ENCODE measurements at regions not wholly inside any gene's neighbourhood (a gene's known extent, or its start where the extent isn't known, plus 50 kb on each side); places are given as distances from the start of the nearest gene placed in this dataset.

DNA sequence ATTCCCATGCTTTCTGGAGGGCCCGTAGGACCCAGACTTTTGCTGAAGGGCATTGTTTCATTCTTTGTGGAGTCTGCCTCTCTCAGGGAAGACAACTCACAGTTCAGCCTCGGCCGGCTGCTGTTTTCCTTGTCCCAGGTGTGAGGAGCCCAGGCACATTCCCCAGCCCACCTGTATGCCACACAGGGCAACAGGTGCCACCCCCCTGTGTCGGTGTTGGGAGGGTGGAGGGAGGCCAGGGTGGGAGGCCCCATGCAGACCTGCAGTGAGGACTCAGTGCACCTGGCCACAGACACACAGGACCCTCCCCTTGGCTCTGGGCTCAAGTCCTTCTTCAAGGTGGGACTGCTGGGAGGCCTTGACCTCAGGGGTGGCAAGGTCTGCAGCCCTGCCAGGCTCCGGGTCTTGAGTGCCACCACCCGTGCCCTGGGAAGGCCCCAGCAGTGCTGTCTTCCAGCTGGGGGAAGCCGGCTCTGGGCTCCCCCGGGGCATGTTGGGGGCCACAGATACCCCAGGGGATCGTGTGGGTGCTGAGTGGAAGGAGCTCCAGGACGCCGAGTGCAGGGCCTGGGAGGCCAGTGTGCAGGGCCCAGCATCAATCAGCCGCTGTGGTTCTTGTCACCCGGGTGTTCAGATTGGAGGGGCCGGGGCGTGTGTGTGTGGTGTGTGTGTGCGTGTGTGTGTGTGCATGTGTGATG, 1286.1 kb downstream of the BRD1 start:
- no peak for DNase-seq (ENCODE audit: low read depth)
- TF ChIP-seq, protein P1, sequence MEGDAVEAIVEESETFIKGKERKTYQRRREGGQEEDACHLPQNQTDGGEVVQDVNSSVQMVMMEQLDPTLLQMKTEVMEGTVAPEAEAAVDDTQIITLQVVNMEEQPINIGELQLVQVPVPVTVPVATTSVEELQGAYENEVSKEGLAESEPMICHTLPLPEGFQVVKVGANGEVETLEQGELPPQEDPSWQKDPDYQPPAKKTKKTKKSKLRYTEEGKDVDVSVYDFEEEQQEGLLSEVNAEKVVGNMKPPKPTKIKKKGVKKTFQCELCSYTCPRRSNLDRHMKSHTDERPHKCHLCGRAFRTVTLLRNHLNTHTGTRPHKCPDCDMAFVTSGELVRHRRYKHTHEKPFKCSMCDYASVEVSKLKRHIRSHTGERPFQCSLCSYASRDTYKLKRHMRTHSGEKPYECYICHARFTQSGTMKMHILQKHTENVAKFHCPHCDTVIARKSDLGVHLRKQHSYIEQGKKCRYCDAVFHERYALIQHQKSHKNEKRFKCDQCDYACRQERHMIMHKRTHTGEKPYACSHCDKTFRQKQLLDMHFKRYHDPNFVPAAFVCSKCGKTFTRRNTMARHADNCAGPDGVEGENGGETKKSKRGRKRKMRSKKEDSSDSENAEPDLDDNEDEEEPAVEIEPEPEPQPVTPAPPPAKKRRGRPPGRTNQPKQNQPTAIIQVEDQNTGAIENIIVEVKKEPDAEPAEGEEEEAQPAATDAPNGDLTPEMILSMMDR (IDR thresholded peaks at IDR 0.05; ENCODE audit: insufficient read depth, low read depth, low read length, missing control alignments), result no peak

DNA sequence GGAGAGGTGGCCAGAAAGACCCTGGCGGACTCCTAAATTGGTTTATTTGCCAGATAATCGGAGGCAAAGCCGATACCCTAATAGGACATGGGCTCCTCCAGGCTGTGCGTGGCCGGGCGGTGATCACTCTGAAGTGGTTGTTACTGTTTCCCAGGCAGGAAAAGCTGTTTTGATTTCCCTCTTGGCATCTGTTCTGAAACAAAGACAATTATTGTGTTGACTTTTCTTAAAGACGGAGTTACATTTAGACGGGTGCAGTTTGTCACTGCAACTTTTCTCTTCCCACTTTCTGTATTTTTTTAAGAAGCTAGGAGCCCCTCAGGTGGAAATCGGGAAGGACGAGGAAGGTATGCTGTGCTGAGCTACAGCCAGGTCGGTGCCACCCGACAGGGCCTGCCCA, 1288.4 kb downstream of the BRD1 start:
- no peak for DNase-seq (ENCODE audit: low read depth)
- TF ChIP-seq, protein P1 (IDR thresholded peaks at IDR 0.05; ENCODE audit: insufficient read depth, low read depth, low read length, missing control alignments), result no peak
- H3K4me3 ChIP-seq (ENCODE audit: low read length), result no peak overlapping the region

More for the DNA sequence above, 1286.1 kb downstream of the BRD1 start:
- no peak overlapping the region for H3K4me3 ChIP-seq (ENCODE audit: low read length)

DNA sequence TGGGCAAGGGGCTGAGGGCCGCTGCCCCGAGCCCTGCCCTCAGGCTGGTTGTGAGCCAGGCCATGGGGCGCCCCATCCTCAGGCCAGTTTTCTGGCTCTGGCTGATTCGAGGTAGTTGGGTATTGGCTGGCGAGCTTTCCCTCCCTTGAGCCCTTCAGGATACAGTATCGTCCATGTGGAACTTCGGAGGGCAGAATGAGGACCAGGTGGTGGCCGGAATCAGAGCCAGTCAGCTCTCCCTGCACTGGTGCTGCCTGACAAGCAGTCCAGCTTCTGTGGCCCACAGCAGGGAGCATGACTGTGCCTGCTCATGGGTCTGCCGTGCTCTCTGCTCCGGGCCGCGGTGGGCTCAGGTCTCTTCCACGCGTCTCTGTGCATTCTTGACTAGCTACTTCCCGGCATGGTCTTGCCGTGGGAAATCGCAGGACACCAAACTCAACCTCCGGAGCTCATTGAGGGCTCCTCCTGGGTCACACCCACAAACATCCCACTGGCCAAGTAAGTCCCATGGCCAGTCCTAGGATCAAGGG, 1289.3 kb downstream of the BRD1 start:
- no peak overlapping the region for H3K4me3 ChIP-seq (ENCODE audit: low read length)
- no peak for DNase-seq (ENCODE audit: low read depth)
- TF ChIP-seq, protein P1 (IDR thresholded peaks at IDR 0.05; ENCODE audit: insufficient read depth, low read depth, low read length, missing control alignments), result no peak

DNA sequence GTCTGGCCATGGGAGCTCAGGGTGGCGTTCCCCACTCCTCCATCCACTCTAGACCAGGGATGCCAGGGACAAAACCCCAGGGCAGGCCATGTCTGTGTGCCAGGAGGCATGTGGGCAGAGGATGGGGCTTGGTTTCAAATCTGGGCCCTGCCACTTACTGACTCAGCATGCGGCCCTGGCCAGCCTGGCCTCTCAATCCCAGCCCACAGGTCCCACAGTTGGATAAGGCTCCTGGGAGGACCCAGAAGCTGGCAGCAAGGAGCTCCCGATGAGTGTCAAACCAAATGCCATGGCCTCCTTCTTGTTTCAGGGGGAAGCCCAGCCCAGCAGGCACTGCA, 1290.4 kb downstream of the BRD1 start:
- no peak for DNase-seq (ENCODE audit: low read depth)
- H3K4me3 ChIP-seq (ENCODE audit: low read length), result no peak overlapping the region
- TF ChIP-seq, protein P1 (IDR thresholded peaks at IDR 0.05; ENCODE audit: insufficient read depth, low read depth, low read length, missing control alignments), result no peak

DNA sequence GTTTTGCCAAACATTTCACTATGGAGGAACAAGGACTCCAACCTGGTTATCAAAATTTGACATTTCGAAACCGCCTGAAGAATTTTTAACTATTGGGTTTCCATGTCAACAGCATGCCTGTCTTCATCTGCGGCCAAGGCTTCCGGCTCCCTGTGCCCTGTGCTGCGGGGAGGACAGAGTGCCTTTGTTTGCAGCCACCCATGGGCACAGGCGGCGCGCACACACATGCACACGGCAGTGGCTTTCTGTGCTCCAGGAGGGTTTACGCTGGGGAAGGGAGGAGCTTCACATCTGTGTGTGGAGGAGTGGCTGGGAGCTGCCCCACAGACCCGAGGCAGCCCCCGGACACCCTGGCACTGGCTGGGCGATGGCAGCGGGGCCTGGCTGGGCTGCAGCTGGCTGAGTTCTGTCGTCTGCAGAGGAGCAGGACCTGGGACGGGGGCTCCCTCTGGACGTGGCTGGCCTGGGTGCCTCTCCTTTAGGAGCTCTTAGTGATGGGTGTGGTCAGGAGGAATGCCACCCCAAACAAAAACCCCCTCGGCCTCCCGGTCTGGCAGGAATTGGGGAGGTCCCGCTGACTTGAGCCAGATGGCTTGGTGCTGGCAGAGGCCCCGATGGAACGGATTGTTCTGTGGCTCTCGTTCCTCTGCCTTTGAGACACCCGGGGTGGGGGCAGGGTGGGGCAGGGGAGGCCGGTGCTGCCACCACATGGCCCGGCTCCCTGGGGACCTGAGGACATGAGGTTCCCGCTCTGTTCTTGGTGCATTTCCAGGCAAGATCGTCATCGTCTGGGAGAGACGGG, 1290.9 kb downstream of the BRD1 start:
- DNase-seq (ENCODE audit: low read depth), result no peak
- H3K4me3 ChIP-seq (ENCODE audit: low read length), result no peak overlapping the region
- TF ChIP-seq, protein P1 (IDR thresholded peaks at IDR 0.05; ENCODE audit: insufficient read depth, low read depth, low read length, missing control alignments), result no peak

DNA sequence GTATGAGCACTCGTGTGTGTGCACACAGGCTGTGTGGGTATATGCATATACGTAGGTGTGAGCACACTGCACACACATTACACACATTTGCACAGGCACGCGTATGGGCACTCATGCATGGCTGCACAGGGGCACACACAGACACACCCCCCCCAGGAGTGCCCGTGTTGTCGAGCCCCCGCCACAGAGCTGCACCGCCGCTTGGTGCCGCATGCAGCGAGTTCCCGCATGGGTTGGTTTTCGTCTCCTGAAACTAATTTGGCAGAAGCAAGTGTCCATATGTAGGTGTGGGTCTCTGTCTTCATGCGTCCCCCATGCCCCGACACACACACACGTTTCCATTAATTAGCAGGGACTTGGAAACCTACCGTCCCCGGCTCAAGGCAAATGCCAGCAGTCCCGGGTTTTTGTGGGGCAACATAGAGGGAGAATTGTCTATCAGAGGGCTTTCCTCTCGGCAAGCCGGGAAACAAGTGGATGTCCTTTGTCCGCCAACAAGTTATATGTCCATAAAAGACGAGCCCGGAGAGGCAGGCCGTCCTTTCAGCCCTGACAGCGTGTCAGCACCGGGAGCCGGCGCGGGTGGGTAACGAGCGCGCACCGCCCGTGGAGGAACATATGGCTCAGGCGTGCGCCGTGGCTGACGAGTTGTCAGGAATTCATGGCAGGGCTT, 1291.7 kb downstream of the BRD1 start:
- no peak overlapping the region for H3K4me3 ChIP-seq (ENCODE audit: low read length)
- no peak for DNase-seq (ENCODE audit: low read depth)
- TF ChIP-seq, protein P1 (IDR thresholded peaks at IDR 0.05; ENCODE audit: insufficient read depth, low read depth, low read length, missing control alignments), result no peak

All from epithelial cell of esophagus (primary cell).